GM12891 (cell line): ENCODE measurements at regions not wholly inside any gene's neighbourhood (a gene's known extent, or its start where the extent isn't known, plus 50 kb on each side); places are given as distances from the start of the nearest gene placed in this dataset.
"Not testable (repeated sequence)": the region's sequence is repeated elsewhere in the genome, so short reads cannot be mapped to it uniquely, and the experiment has no call there.

Experiments
- DNase-seq: peaks from one replicate; pipeline ENCODE4 v3.0.0; 2011; ENCODE audit warnings: low spot score; ENCODE audit not compliant: insufficient read length
- FAIRE-seq: peaks from 2 replicates; lab custom pipeline; 2011; peaks lifted over from hg19 to GRCh38; lab: Jason Lieb, UNC
- PAX5 ChIP-seq: IDR thresholded peaks from 2 replicates; pipeline ENCODE4 v1.6.1; 2011; ENCODE audit warnings: low read length, moderate library complexity, mild to moderate bottlenecking; ENCODE audit not compliant: insufficient read depth, severe bottlenecking
- POLR2A ChIP-seq: IDR thresholded peaks from 2 replicates; pipeline ENCODE4 v1.6.1; 2011; ENCODE audit warnings: low read depth, low read length, control low read depth
- POLR2AphosphoS5 ChIP-seq: IDR thresholded peaks from 2 replicates; pipeline ENCODE4 v1.6.1; 2011; ENCODE audit warnings: low read depth, low read length, control low read depth
- POU2F2 ChIP-seq: IDR thresholded peaks from 2 replicates; pipeline ENCODE4 v1.6.1; 2011; ENCODE audit warnings: low read depth, mild to moderate bottlenecking, control low read depth, low read length, moderate library complexity
- SPI1 ChIP-seq: IDR thresholded peaks from 2 replicates; pipeline ENCODE4 v1.6.1; 2011; ENCODE audit warnings: low read depth, low read length, control low read depth
- TAF1 ChIP-seq: IDR thresholded peaks from 2 replicates; pipeline ENCODE4 v1.6.1; 2011; ENCODE audit warnings: low read depth, low read length, control low read depth

GRCh38 chr4:179634862-179635261, 2192.6 kb upstream of the AGA start:
- FAIRE-seq (no peak), DNase-seq (no peak)
- TF ChIP-seq PAX5: no peak
- TF ChIP-seq SPI1: no peak
- TF ChIP-seq POU2F2: no peak
- TF ChIP-seq POLR2AphosphoS5: no peak
- TF ChIP-seq POLR2A: no peak
- TF ChIP-seq TAF1: no peak

- no peak for DNase-seq
- no peak for FAIRE-seq
- TF ChIP-seq POLR2A: no peak
- TF ChIP-seq TAF1: no peak
- no peak for TF ChIP-seq PAX5
- TF ChIP-seq POLR2AphosphoS5: no peak
- TF ChIP-seq SPI1: no peak
- no peak for TF ChIP-seq POU2F2
Measured at GRCh38 chr4:179662522-179662921, 2220.3 kb upstream of the AGA start.

- TF ChIP-seq POLR2A (no peak), TAF1 (no peak), POU2F2 (no peak), SPI1 (no peak), PAX5 (no peak), POLR2AphosphoS5 (no peak)
- DNase-seq: no peak
- FAIRE-seq: no peak
Measured at GRCh38 chr4:179663641-179664429, 2221.6 kb upstream of the AGA start.

GRCh38 chr4:179664430-179665027, 2222.3 kb upstream of the AGA start:
- no peak for FAIRE-seq

GRCh38 chr4:179666226-179666625, 2224.0 kb upstream of the AGA start:
- TF ChIP-seq POLR2AphosphoS5: no peak
- TF ChIP-seq POU2F2: no peak
- no peak for TF ChIP-seq PAX5
- no peak for TF ChIP-seq SPI1
- no peak for TF ChIP-seq POLR2A
- no peak for TF ChIP-seq TAF1
- FAIRE-seq: no peak
- no peak for DNase-seq

More at GRCh38 chr4:179664430-179665027, 2222.3 kb upstream of the AGA start:
- no peak for TF ChIP-seq SPI1
- peak; percentile 31; the same call in 1 of the 2 replicates for TF ChIP-seq POU2F2
- DNase-seq: no peak

- DNase-seq (no peak), FAIRE-seq (no peak)
- TF ChIP-seq SPI1: no peak
- TF ChIP-seq POLR2AphosphoS5: no peak
- no peak for TF ChIP-seq TAF1
- no peak for TF ChIP-seq POLR2A
- no peak for TF ChIP-seq POU2F2
- TF ChIP-seq PAX5: no peak
Measured at GRCh38 chr4:179671609-179672008, 2229.4 kb upstream of the AGA start.

- DNase-seq (no peak), FAIRE-seq (no peak)
- no peak for TF ChIP-seq SPI1
- TF ChIP-seq POLR2A: no peak
- no peak for TF ChIP-seq PAX5
- TF ChIP-seq POLR2AphosphoS5: no peak
- no peak for TF ChIP-seq POU2F2
- no peak for TF ChIP-seq TAF1
Measured at GRCh38 chr4:179678093-179678814, 2236.0 kb upstream of the AGA start.

- FAIRE-seq, DNase-seq: not testable (repeated sequence)
Measured at GRCh38 chr4:179683661-179684060, 2241.4 kb upstream of the AGA start.

GRCh38 chr4:179692222-179692621, 2250.0 kb upstream of the AGA start:
- no peak for TF ChIP-seq SPI1
- TF ChIP-seq PAX5: no peak
- TF ChIP-seq TAF1: no peak
- TF ChIP-seq POU2F2: no peak
- no peak for TF ChIP-seq POLR2AphosphoS5
- no peak for TF ChIP-seq POLR2A
- FAIRE-seq (no peak), DNase-seq (no peak)
